H9 (cell line): ENCODE measurements at regions not wholly inside any gene's neighbourhood (a gene's known extent, or its start where the extent isn't known, plus 50 kb on each side); places are given as distances from the start of the nearest gene placed in this dataset.

ENCODE experiments used
- DNase-seq: peaks from one replicate; pipeline ENCODE4 v3.0.0-alpha.2; 2017
- H2AFZ ChIP-seq: one replicate; pipeline ENCODE4 v1.6.1; 2013; ENCODE audit warnings: mild to moderate bottlenecking, low read length, control low read depth, moderate library complexity
- H2AK5ac ChIP-seq: 2 replicates; pipeline ENCODE4 v1.6.1; 2013; ENCODE audit warnings: low read length, control low read depth, mixed read lengths; ENCODE audit not compliant: insufficient read length
- H2BK120ac ChIP-seq: one replicate; pipeline ENCODE4 v1.6.1; 2013; ENCODE audit warnings: low read depth, mild to moderate bottlenecking, low read length, control low read depth, inconsistent platforms; ENCODE audit not compliant: poor library complexity, severe bottlenecking
- H2BK12ac ChIP-seq: 2 replicates; pipeline ENCODE4 v1.6.1; 2013; ENCODE audit warnings: low read length, control low read depth, mixed read lengths, low read depth; ENCODE audit not compliant: insufficient read length
- H2BK15ac ChIP-seq: 2 replicates; pipeline ENCODE4 v1.6.1; 2013; ENCODE audit warnings: low read depth, low read length, control low read depth
- H2BK20ac ChIP-seq: one replicate; pipeline ENCODE4 v1.6.1; 2013; ENCODE audit warnings: low read depth, mild to moderate bottlenecking, low read length, control low read depth, inconsistent platforms; ENCODE audit not compliant: poor library complexity, severe bottlenecking
- H2BK5ac ChIP-seq: 2 replicates; pipeline ENCODE4 v1.6.1; 2013; ENCODE audit warnings: low read length, control low read depth, mixed read lengths; ENCODE audit not compliant: insufficient read length
- H3K14ac ChIP-seq: 2 replicates; pipeline ENCODE4 v1.6.1; 2013; ENCODE audit warnings: low read length, control low read depth; ENCODE audit not compliant: insufficient read depth
- H3K18ac ChIP-seq: 2 replicates; pipeline ENCODE4 v1.6.1; 2013; ENCODE audit warnings: low read depth, mild to moderate bottlenecking, mixed read lengths, low read length, control low read depth; ENCODE audit not compliant: insufficient read length
- H3K23ac ChIP-seq: 2 replicates; pipeline ENCODE4 v1.6.1; 2013; ENCODE audit warnings: low read length, control low read depth, mixed read lengths, low read depth; ENCODE audit not compliant: insufficient read length
- H3K23me2 ChIP-seq: 2 replicates; pipeline ENCODE4 v1.6.1; 2013; ENCODE audit warnings: low read depth, mild to moderate bottlenecking, mixed read lengths, low read length, control low read depth; ENCODE audit not compliant: insufficient read length, poor library complexity, severe bottlenecking
- H3K27ac ChIP-seq: 2 replicates; pipeline ENCODE4 v1.5.1; 2013; ENCODE audit warnings: low read length, control low read depth, mixed read lengths, low read depth; ENCODE audit not compliant: insufficient read length
- H3K27me3 ChIP-seq: 2 replicates; pipeline ENCODE4 v1.6.1; 2013; ENCODE audit warnings: low read length, control low read depth, inconsistent platforms; ENCODE audit not compliant: insufficient read depth
- H3K4ac ChIP-seq: 2 replicates; pipeline ENCODE4 v1.6.1; 2013; ENCODE audit warnings: low read depth, mild to moderate bottlenecking, control low read depth, inconsistent platforms, low read length, moderate library complexity
- H3K4me1 ChIP-seq: 2 replicates; pipeline ENCODE4 v1.6.1; 2013; ENCODE audit warnings: low read length, control low read depth, inconsistent platforms; ENCODE audit not compliant: insufficient read depth
- H3K4me2 ChIP-seq: 2 replicates; pipeline ENCODE4 v1.6.1; 2013; ENCODE audit warnings: low read length, control low read depth, mixed read lengths; ENCODE audit not compliant: insufficient read length, insufficient read depth
- H3K56ac ChIP-seq: 2 replicates; pipeline ENCODE4 v1.6.1; 2013; ENCODE audit warnings: low read depth, mild to moderate bottlenecking, mixed read lengths, low read length, control low read depth; ENCODE audit not compliant: insufficient read length
- H3K79me1 ChIP-seq: 2 replicates; pipeline ENCODE4 v1.6.1; 2013; ENCODE audit warnings: low read depth, mild to moderate bottlenecking, moderate library complexity, low read length, control low read depth, inconsistent platforms; ENCODE audit not compliant: insufficient read depth, poor library complexity, severe bottlenecking
- H3K79me2 ChIP-seq: 2 replicates; pipeline ENCODE4 v1.6.1; 2013; ENCODE audit warnings: low read length, control low read depth, inconsistent platforms; ENCODE audit not compliant: insufficient read depth
- H3K9ac ChIP-seq: 2 replicates; pipeline ENCODE4 v1.6.1; 2013; ENCODE audit warnings: low read length, control low read depth, mixed read lengths; ENCODE audit not compliant: insufficient read length; ENCODE audit errors: extremely low read depth
- H3K9me3 ChIP-seq: one replicate; pipeline ENCODE4 v1.6.1; 2013; ENCODE audit warnings: low read depth, low read length, inconsistent platforms; ENCODE audit not compliant: control insufficient read depth
- H3T11ph ChIP-seq: one replicate; pipeline ENCODE4 v1.6.1; 2013; ENCODE audit warnings: mild to moderate bottlenecking, low read length, control low read depth, inconsistent platforms
- H4K20me1 ChIP-seq: one replicate; pipeline ENCODE4 v1.6.1; 2013; ENCODE audit not compliant: control insufficient read depth, insufficient read length, insufficient read depth
- H4K5ac ChIP-seq: 2 replicates; pipeline ENCODE4 v1.6.1; 2013; ENCODE audit warnings: low read depth, mild to moderate bottlenecking, mixed read lengths, low read length, control low read depth; ENCODE audit not compliant: insufficient read length
- H4K8ac ChIP-seq: replicated peaks from 2 replicates; pipeline ENCODE4 v1.6.1; 2013; ENCODE audit warnings: low read length, control low read depth, mixed read lengths, low read depth; ENCODE audit not compliant: insufficient read length
- H4K91ac ChIP-seq: 2 replicates; pipeline ENCODE4 v1.6.1; 2013; ENCODE audit warnings: low read depth, mild to moderate bottlenecking, moderate library complexity, mixed read lengths, low read length, control low read depth; ENCODE audit not compliant: insufficient read length
- H3K27ac Mint-ChIP-seq, 3 experiments: 2 replicates in 2 of 3; 3 replicates in 1 of 3; pipeline ENCODE4 v1.8.0; 2020 to 2021; ENCODE audit warnings: mixed read lengths in 3 of 3, mild to moderate bottlenecking in 1 of 3, moderate library complexity in 1 of 3
- H3K27me3 Mint-ChIP-seq: 2 replicates; pipeline ENCODE4 v1.8.0; 2021; ENCODE audit warnings: low read depth, mild to moderate bottlenecking, moderate library complexity, mixed read lengths
- H3K36me3 Mint-ChIP-seq, 3 experiments: 2 replicates in 2 of 3; 3 replicates in 1 of 3; pipeline ENCODE4 v1.8.0; 2020 to 2021; ENCODE audit warnings: low read depth in 3 of 3, mixed read lengths in 3 of 3; ENCODE audit not compliant: insufficient read depth in 1 of 3
- H3K4me1 Mint-ChIP-seq, 2 experiments: 2 replicates each; pipeline ENCODE4 v1.8.0; 2020; ENCODE audit warnings: mixed read lengths in 2 of 2
- H3K4me3 Mint-ChIP-seq, 2 experiments: 2 replicates in 1 of 2; 3 replicates in 1 of 2; pipeline ENCODE4 v1.8.0; 2020 to 2021; ENCODE audit warnings: mild to moderate bottlenecking in 2 of 2, mixed read lengths in 2 of 2, moderate library complexity in 1 of 2
- H3K9me3 Mint-ChIP-seq, 2 experiments: 2 replicates in 1 of 2; 3 replicates in 1 of 2; pipeline ENCODE4 v1.8.0; 2020; ENCODE audit warnings: mild to moderate bottlenecking in 2 of 2, mixed read lengths in 2 of 2, moderate library complexity in 1 of 2
- CTCF ChIP-seq: fragments of 200-600 bp; sonication (generic); conservative IDR thresholded peaks from 3 replicates; pipeline ENCODE4 v1.8.0; 2021; ENCODE audit warnings: antibody characterized with exemption, mild to moderate bottlenecking
- WGBS: extraction: QIAGEN DNeasy Blood & Tissue Kit; methylation state at CpG from one replicate; pipeline ENCODE4 v1.1.7; 2013; ENCODE audit warnings: missing lambda C conversion rate, low lambda C conversion rate, mixed read lengths; ENCODE audit not compliant: insufficient read length; ENCODE audit errors: extremely low coverage; 5-methylcytosine and 5-hydroxymethylcytosine counted together

- TF ChIP-seq CTCF: no peak
- no peak overlapping the region for H3K14ac ChIP-seq
- H3K4me1 ChIP-seq: no peaks in the 10 kb centered on the region
- H3K79me1 ChIP-seq: no peaks in the 10 kb centered on the region
- no peak overlapping the region for H4K5ac ChIP-seq
- H4K20me1 ChIP-seq: no peaks in the 10 kb centered on the region
- no peak overlapping the region for H3K56ac ChIP-seq
- no peak overlapping the region for H2BK12ac ChIP-seq
- no peak overlapping the region for H2AFZ ChIP-seq
- no peak overlapping the region for H3K27ac ChIP-seq
- Mint-ChIP-seq H3K9me3 (peaks cover 0 to 4% of the 10 kb centered on the region in 2 experiments; a peak in 2 of 5 replicates), H3K4me3 (no peak overlapping the region), H3K27ac (no peak overlapping the region), H3K27me3 (no peaks in the 10 kb centered on the region), H3K4me1 (peaks cover 0 to 4% of the 10 kb centered on the region in 2 experiments; a peak in 1 of 4 replicates), H3K36me3 (peaks cover 0 to 2% (median 0%) of the 10 kb centered on the region in 3 experiments; a peak in 2 of 7 replicates)
- WGBS: no CpG with 5 or more reads among the region's 5 CpGs
- no peaks in the 10 kb centered on the region for H3K23me2 ChIP-seq
- H3K9me3 ChIP-seq: no peaks in the 10 kb centered on the region
- no peak overlapping the region for H3K18ac ChIP-seq
- H3K4ac ChIP-seq: no peak overlapping the region
- no peak overlapping the region for H3K9ac ChIP-seq
- H4K8ac ChIP-seq: no peak overlapping the region
- H3K27me3 ChIP-seq: no peaks in the 10 kb centered on the region
- H3K79me2 ChIP-seq: no peaks in the 10 kb centered on the region
- no peak overlapping the region for H2BK5ac ChIP-seq
- no peak overlapping the region for H2BK15ac ChIP-seq
- no peak for DNase-seq
- H3T11ph ChIP-seq: no peak overlapping the region
- no peak overlapping the region for H2BK20ac ChIP-seq
- no peak overlapping the region for H3K4me2 ChIP-seq
- no peak overlapping the region for H3K23ac ChIP-seq
- no peak overlapping the region for H4K91ac ChIP-seq
- H2BK120ac ChIP-seq: no peak overlapping the region
- H2AK5ac ChIP-seq: no peak overlapping the region
Measured at GRCh38 chr3:95246413-95246812, 1183.6 kb downstream of the NSUN3 start.
